GM10266 (cell line): ENCODE measurements at regions not wholly inside any gene's neighbourhood (a gene's known extent, or its start where the extent isn't known, plus 50 kb on each side); places are given as distances from the start of the nearest gene placed in this dataset.

Source experiments
- DNase-seq: peaks from one replicate; pipeline ENCODE4 v3.0.0; 2012; ENCODE audit errors: extremely low spot score
- CTCF ChIP-seq: IDR thresholded peaks from 2 replicates; pipeline ENCODE4 v1.5.1; 2012; ENCODE audit warnings: mild to moderate bottlenecking, low read depth; ENCODE audit not compliant: control insufficient read depth, insufficient read depth; ENCODE audit errors: missing control alignments

- DNase-seq = no peak
- no peak for TF ChIP-seq CTCF
Observed at GRCh38 chr6:14320332-14320731, 202.8 kb downstream of the CD83 start.

GRCh38 chr6:14321992-14322772, 204.6 kb downstream of the CD83 start:
- TF ChIP-seq CTCF = no peak
- DNase-seq = no peak

GRCh38 chr6:14322841-14323240, 205.3 kb downstream of the CD83 start:
- no peak for DNase-seq
- TF ChIP-seq CTCF = no peak

- no peak for TF ChIP-seq CTCF
- DNase-seq = no peak
Observed at GRCh38 chr6:14326774-14327173, 209.2 kb downstream of the CD83 start.

GRCh38 chr6:14328163-14328562, 210.6 kb downstream of the CD83 start:
- DNase-seq = no peak
- TF ChIP-seq CTCF = no peak

- no peak for DNase-seq
- TF ChIP-seq CTCF = no peak
Observed at GRCh38 chr6:14333556-14334305, 216.2 kb downstream of the CD83 start.

- TF ChIP-seq CTCF = no peak
- DNase-seq = no peak
Observed at GRCh38 chr6:14335071-14335470, 217.5 kb downstream of the CD83 start.
